Epithelial cell of proximal tubule (primary cell): ENCODE measurements at regions not wholly inside any gene's neighbourhood (a gene's known extent, or its start where the extent isn't known, plus 50 kb on each side); places are given as distances from the start of the nearest gene placed in this dataset.

Experiments
- DNase-seq: peaks from one replicate; pipeline ENCODE4 v3.0.0-alpha.2; 2011; ENCODE audit warnings: low read depth
- H3K4me3 ChIP-seq: 2 replicates; pipeline ENCODE4 v1.5.1; 2011; ENCODE audit warnings: low read depth, mild to moderate bottlenecking, low read length
- CTCF ChIP-seq: conservative IDR thresholded peaks from 2 replicates; pipeline ENCODE4 v1.5.1; 2012; ENCODE audit warnings: low read depth, mild to moderate bottlenecking, low read length

- no peak overlapping the region for H3K4me3 ChIP-seq
- no peak for TF ChIP-seq CTCF
- no peak for DNase-seq
Measured at GRCh38 chr13:58300224-58300623, 668.7 kb downstream of the PCDH17 start.

GRCh38 chr13:58300974-58301681 lies 669.6 kb downstream of the PCDH17 start:
- H3K4me3 ChIP-seq = no peak overlapping the region
- no peak for DNase-seq
- TF ChIP-seq CTCF = no peak

- H3K4me3 ChIP-seq = no peak overlapping the region
- TF ChIP-seq CTCF = no peak
- DNase-seq = no peak
Measured at GRCh38 chr13:58302349-58302748, 670.8 kb downstream of the PCDH17 start.

- no peak for DNase-seq
- H3K4me3 ChIP-seq = no peak overlapping the region
- no peak for TF ChIP-seq CTCF
Measured at GRCh38 chr13:58306062-58306461, 674.5 kb downstream of the PCDH17 start.

- DNase-seq = no peak
- H3K4me3 ChIP-seq = no peak overlapping the region
- TF ChIP-seq CTCF = no peak
Measured at GRCh38 chr13:58313219-58313618, 681.7 kb downstream of the PCDH17 start.

GRCh38 chr13:58318495-58319167 lies 687.1 kb downstream of the PCDH17 start:
- no peak for TF ChIP-seq CTCF
- no peak overlapping the region for H3K4me3 ChIP-seq
- DNase-seq = no peak

GRCh38 chr13:58324161-58324560 lies 692.6 kb downstream of the PCDH17 start:
- no peak for DNase-seq
- no peak for TF ChIP-seq CTCF
- no peak overlapping the region for H3K4me3 ChIP-seq
